ENCODE measurements at regions not wholly inside any gene's neighbourhood (a gene's known extent, or its start where the extent isn't known, plus 50 kb on each side); places are given as distances from the start of the nearest gene placed in this dataset.

- TF ChIP-seq, protein P1, sequence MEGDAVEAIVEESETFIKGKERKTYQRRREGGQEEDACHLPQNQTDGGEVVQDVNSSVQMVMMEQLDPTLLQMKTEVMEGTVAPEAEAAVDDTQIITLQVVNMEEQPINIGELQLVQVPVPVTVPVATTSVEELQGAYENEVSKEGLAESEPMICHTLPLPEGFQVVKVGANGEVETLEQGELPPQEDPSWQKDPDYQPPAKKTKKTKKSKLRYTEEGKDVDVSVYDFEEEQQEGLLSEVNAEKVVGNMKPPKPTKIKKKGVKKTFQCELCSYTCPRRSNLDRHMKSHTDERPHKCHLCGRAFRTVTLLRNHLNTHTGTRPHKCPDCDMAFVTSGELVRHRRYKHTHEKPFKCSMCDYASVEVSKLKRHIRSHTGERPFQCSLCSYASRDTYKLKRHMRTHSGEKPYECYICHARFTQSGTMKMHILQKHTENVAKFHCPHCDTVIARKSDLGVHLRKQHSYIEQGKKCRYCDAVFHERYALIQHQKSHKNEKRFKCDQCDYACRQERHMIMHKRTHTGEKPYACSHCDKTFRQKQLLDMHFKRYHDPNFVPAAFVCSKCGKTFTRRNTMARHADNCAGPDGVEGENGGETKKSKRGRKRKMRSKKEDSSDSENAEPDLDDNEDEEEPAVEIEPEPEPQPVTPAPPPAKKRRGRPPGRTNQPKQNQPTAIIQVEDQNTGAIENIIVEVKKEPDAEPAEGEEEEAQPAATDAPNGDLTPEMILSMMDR (IDR thresholded peaks at IDR 0.05): no peak
- no peak for TF ChIP-seq POLR2A (IDR thresholded peaks at IDR 0.05)
Observed at GRCh38 chr3:157793745-157794144, 290.5 kb upstream of the VEPH1 start.
